GM20000 (cell line): ENCODE measurements at regions not wholly inside any gene's neighbourhood (a gene's known extent, or its start where the extent isn't known, plus 50 kb on each side); places are given as distances from the start of the nearest gene placed in this dataset.

Experiments used
- DNase-seq: peaks from one replicate; pipeline ENCODE4 v3.0.0; 2012; ENCODE audit warnings: low spot score
- CTCF ChIP-seq: IDR thresholded peaks from 2 replicates; pipeline ENCODE4 v1.5.1; 2012; ENCODE audit warnings: mild to moderate bottlenecking, control low read depth; ENCODE audit errors: extremely low read depth, missing control alignments

- no peak for DNase-seq
- no peak for TF ChIP-seq CTCF
Observed at GRCh38 chr2:107618769-107619168, 207.9 kb upstream of the RGPD4 start.

- no peak for DNase-seq
- TF ChIP-seq CTCF, result no peak
Observed at GRCh38 chr2:107621186-107622165, 205.2 kb upstream of the RGPD4 start.

- no peak for DNase-seq
Observed at GRCh38 chr2:107622741-107623310, 203.9 kb upstream of the RGPD4 start.

GRCh38 chr2:107625982-107626381 lies 200.7 kb upstream of the RGPD4 start:
- no peak for DNase-seq
- TF ChIP-seq CTCF, result no peak

More at GRCh38 chr2:107622741-107623310, 203.9 kb upstream of the RGPD4 start:
- TF ChIP-seq CTCF, result no peak

GRCh38 chr2:107627164-107627563 lies 199.5 kb upstream of the RGPD4 start:
- DNase-seq, result no peak
- TF ChIP-seq CTCF, result no peak

GRCh38 chr2:107627926-107628325 lies 198.8 kb upstream of the RGPD4 start:
- no peak for DNase-seq
- TF ChIP-seq CTCF, result no peak

- no peak for DNase-seq
Observed at GRCh38 chr2:107633580-107634147, 193.0 kb upstream of the RGPD4 start.

More at GRCh38 chr2:107633580-107634147, 193.0 kb upstream of the RGPD4 start:
- TF ChIP-seq CTCF, result no peak
